ENCODE measurements at regions not wholly inside any gene's neighbourhood (a gene's known extent, or its start where the extent isn't known, plus 50 kb on each side); places are given as distances from the start of the nearest gene placed in this dataset.

- TF ChIP-seq POLR2A (IDR thresholded peaks at IDR 0.05) (no peak), CTCF (IDR thresholded peaks at IDR 0.05) (no peak), POLR2AphosphoS5 (IDR thresholded peaks at IDR 0.05) (no peak), EP300 (IDR thresholded peaks at IDR 0.05) (no peak)
- DNase-seq (no peak), ATAC-seq (ENCODE audit: low FRiP score in 2 of 2) (no peak)
- no peak overlapping the region for H3K27ac ChIP-seq
- H3K36me3 ChIP-seq = no peaks in the 10 kb centered on the region
- H3K4me3 ChIP-seq = no peak overlapping the region
- H3K9me3 ChIP-seq = no peaks in the 10 kb centered on the region
- 72 to 83% methylated on average over 2 of the region's 2 CpGs for WGBS, 2 donors
- peaks cover 0 to 9% (median 0%) of the 10 kb centered on the region in 4 donors for H3K4me1 ChIP-seq
- no peaks in the 10 kb centered on the region for H3K27me3 ChIP-seq
These were observed 275.0 kb downstream of the PTEN start for GRCh38 chr10:88138319-88138848.

DNA sequence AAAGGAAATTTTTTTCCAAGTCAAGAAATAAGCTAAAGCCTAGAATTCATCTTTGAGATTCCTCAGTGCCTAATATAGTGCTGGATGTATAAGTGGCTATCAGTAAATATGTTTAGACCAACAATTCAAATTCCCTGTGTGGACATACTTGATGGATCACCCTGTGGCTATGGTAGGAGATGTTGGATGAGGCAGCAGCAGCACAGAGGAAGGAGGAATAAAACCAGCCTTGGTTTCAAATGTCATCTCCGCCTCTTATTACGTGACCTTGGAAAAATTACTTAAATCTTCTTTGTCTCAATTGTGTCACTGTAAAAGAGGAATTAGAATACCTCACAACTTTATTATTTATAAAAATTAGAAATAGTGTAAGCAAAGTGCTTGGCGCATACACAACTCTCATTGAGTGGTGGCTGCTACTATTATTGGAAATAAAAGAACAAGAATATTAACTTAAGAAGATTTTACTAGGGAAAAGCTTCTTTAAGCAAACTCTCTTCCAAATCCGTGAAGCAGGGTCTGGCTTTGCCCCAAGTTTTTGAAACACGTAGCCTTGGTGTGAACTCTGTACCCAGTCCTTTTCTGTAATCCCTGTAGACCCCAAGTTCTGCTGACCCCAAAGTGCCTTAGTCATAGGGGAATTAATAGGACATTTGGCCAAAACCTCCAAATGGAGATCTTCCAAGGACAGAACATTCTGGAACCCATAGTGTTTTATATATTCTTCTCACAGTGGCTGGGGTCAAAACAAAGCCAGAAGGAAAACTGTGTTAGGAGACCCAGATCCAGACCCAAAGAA is 283.8 kb downstream of the PTEN start:
- no peaks in the 10 kb centered on the region for H3K27me3 ChIP-seq
- H3K4me3 ChIP-seq = no peak overlapping the region
- no peaks in the 10 kb centered on the region for H3K9me3 ChIP-seq
- peak overlapping the region in 2 of 4 donors; percentile 6 to 15 for H3K27ac ChIP-seq
- TF ChIP-seq EP300 (IDR thresholded peaks at IDR 0.05) (peak in 2 of 4 donors; percentile 47 to 77), POLR2AphosphoS5 (IDR thresholded peaks at IDR 0.05) (no peak)
- H3K4me1 ChIP-seq = peaks cover 0 to 7% (median 0%) of the 10 kb centered on the region in 4 donors
- ATAC-seq (ENCODE audit: low FRiP score in 2 of 2) (no peak), DNase-seq (no peak)
- no peaks in the 10 kb centered on the region for H3K36me3 ChIP-seq
- 79 to 89% methylated on average over 5 of the region's 5 CpGs for WGBS, 2 donors

- no peak overlapping the region for H3K27ac ChIP-seq
- peaks cover 0 to 7% (median 0%) of the 10 kb centered on the region in 4 donors for H3K4me1 ChIP-seq
- no peaks in the 10 kb centered on the region for H3K36me3 ChIP-seq
- DNase-seq = no peak
- no peaks in the 10 kb centered on the region for H3K9me3 ChIP-seq
- 85 to 88% methylated on average over 1 of the region's 1 CpG for WGBS, 2 donors
- H3K27me3 ChIP-seq = no peaks in the 10 kb centered on the region
- ATAC-seq (ENCODE audit: low FRiP score in 2 of 2) = no peak
- TF ChIP-seq POLR2A (IDR thresholded peaks at IDR 0.05) (no peak), POLR2AphosphoS5 (IDR thresholded peaks at IDR 0.05) (no peak), EP300 (IDR thresholded peaks at IDR 0.05) (no peak), CTCF (IDR thresholded peaks at IDR 0.05) (no peak)
- H3K4me3 ChIP-seq = no peak overlapping the region
These were observed 286.5 kb downstream of the PTEN start for GRCh38 chr10:88149906-88150305.

- TF ChIP-seq EP300 (IDR thresholded peaks at IDR 0.05) (no peak), POLR2AphosphoS5 (IDR thresholded peaks at IDR 0.05) (no peak)
- 91 to 95% methylated on average over 3 of the region's 3 CpGs for WGBS, 2 donors
- Histone ChIP-seq H3K27me3 (no peaks in the 10 kb centered on the region), H3K36me3 (no peaks in the 10 kb centered on the region), H3K9me3 (no peaks in the 10 kb centered on the region), H3K4me3 (no peak overlapping the region), H3K4me1 (peaks cover 0 to 7% (median 0%) of the 10 kb centered on the region in 4 donors), H3K27ac (no peak overlapping the region)
- ATAC-seq (ENCODE audit: low FRiP score in 2 of 2) = no peak
- DNase-seq = no peak
These were observed 286.9 kb downstream of the PTEN start for GRCh38 chr10:88150339-88150738.

DNA sequence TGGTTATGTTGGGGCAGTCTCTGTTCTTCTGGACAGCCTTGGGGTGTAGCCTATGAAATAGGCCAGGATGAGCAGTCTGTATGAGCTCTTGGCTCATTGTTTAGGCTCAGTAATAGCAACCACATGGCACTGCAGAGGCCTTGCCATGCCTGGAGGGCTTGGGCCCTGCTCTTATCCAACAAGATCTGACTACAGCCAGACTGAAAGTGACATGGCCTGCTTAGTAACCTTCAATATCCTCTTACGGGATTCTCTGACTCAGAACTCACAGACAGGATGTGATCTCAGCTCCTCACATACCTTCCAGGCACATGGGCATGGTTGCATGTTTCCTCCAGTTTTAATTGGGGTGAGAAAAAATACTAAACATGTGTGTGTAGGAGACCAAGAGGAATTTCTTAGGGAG is 289.3 kb downstream of the PTEN start:
- TF ChIP-seq CTCF (IDR thresholded peaks at IDR 0.05) (no peak), POLR2A (IDR thresholded peaks at IDR 0.05) (no peak), POLR2AphosphoS5 (IDR thresholded peaks at IDR 0.05) (peak in 1 of 2 donors; percentile 25)
- no peaks in the 10 kb centered on the region for H3K27me3 ChIP-seq
- DNase-seq = no peak
- no peaks in the 10 kb centered on the region for H3K9me3 ChIP-seq
- H3K4me1 ChIP-seq = peaks cover 0 to 4% (median 4%) of the 10 kb centered on the region in 4 donors
- H3K27ac ChIP-seq = peak overlapping the region in 1 of 4 donors; percentile 5
- peak; percentile 34 to 36 for ATAC-seq (ENCODE audit: low FRiP score in 2 of 2)
- no peaks in the 10 kb centered on the region for H3K36me3 ChIP-seq
- no peak overlapping the region for H3K4me3 ChIP-seq
- 70 to 80% methylated on average over 1 of the region's 1 CpG for WGBS, 2 donors
